Activated CD4-positive, alpha-beta T cell treated with anti-CD3 and anti-CD28 coated beads, Interleukin-2, amount 50 U/mL, for 1 hour (primary cell): ENCODE measurements at regions not wholly inside any gene's neighbourhood (a gene's known extent, or its start where the extent isn't known, plus 50 kb on each side); places are given as distances from the start of the nearest gene placed in this dataset.

ENCODE experiments used
- DNase-seq: peaks from one replicate; pipeline ENCODE4 v3.0.0-alpha.2; 2020

DNA sequence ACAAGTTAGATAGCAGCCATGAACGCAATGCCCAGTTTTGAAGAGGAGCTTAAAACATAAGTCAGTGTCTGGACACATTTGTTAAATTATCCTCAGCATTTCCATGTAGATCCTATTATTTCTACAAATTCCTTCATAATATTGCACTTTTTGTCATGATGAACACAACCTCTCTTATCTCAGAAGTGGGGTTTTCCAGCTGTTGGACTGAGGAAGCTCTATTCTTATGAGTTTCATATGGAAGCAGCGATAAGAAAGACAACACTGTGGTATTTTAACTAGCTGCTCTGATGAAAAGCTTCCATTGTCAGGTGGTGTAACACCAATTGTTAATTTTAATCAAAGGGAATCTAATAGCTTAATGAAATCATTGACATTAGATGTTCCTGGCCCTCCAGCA is 308.7 kb downstream of the GBA3 start:
- DNase-seq = no peak

DNA sequence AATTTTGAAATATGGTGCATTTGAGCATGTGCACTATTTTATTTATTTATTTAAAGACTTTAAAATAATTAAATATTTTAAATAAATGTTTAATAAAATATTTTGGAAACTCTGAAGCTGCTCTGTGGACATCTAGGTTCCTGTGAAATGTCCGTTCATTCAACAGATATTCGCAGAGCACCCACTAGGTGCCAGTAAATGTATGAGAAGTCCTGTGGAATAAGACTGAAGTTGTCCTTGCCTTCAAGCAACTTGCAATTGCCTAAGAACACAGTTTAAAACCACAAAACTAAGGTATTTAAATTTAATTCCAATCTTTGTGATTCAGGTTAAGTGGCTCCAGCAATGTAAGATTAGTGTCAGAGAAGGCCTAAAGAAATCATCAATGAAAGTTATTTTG is 306.7 kb downstream of the GBA3 start:
- no peak for DNase-seq

- no peak for DNase-seq
Measured at GRCh38 chr4:22997358-22998224, 304.9 kb downstream of the GBA3 start.

DNA sequence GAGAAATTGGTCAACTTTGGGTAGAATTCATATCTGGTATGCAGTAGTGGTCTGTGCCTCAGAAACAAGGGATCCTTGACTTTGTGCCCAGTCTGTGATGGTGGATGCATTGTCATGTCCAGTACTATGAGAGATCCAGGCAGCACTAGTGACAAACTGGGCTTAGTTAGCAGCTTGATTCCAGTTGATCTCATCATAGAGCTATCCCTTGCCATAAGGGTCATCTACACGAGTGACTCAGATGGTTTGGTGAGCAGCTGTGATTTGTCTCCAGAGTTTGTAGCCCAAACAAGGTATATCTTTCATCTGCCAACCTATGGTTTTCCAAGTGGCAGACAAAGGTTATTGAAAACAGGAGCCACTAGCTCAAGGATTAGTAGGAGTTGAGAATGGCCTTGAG is 298.8 kb downstream of the GBA3 start:
- no peak for DNase-seq

GRCh38 chr4:22988526-22988925 is 295.8 kb downstream of the GBA3 start:
- DNase-seq = no peak

DNA sequence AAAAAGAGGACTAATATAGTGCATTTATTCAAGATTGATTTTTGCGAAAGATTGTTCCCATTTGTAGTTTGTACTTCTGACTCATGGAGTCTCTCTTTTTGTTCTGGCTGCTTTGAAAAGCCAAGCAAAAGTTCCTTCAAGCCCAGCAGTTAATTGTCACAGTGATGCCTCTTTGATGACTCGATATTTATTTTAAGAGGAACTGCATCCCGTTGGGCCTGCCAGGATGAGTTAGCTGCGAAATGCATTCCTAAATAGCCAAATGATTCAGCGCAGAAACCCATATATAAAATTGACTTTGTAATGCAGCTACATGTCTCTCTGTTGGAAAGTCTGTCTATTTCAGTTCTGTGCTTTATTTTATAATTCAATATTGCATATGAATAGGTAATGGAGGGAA is 295.1 kb downstream of the GBA3 start:
- no peak for DNase-seq

DNA sequence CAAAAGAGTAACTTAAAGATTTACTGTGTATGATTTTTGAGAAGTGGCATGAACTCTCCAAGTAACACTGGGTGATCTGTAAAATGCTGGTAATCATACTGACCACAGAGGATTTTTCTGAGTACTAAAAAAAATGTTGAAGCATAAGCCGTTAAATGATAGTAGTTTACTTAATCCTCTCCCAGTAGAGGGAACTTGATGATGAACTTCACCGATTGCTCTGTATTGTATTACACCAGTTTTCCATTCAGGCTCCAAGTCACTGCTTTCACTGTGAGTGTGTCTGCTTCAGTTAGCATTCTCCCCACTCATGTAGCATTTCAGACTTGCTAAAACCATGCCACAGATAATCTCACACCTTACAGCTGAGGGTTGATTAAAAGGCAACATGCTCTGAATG is 294.1 kb downstream of the GBA3 start:
- no peak for DNase-seq

- DNase-seq = no peak
Measured at GRCh38 chr4:22986262-22986661, 293.5 kb downstream of the GBA3 start.

- no peak for DNase-seq
Measured at GRCh38 chr4:22984390-22984789, 291.7 kb downstream of the GBA3 start.

DNA sequence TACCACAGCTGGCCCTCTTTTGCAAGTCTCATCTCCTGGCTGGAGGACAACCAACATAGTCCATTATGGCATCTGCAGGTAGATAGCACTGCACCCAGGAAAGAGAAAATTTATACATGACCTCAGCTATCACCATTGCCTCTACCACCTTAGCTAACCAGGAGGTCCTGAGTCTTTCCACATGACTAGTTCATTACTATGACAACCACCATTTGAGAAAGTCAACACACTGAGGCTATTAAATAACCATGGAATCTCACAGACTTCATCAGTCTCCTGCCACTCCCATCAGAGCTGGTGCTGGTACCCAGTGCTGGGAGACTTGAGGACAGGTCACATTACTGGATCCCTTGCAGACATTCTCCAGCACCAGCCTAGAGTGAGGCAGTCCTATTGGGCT is 285.9 kb downstream of the GBA3 start:
- no peak for DNase-seq

- no peak for DNase-seq
Measured at GRCh38 chr4:22970665-22971064, 277.9 kb downstream of the GBA3 start.

- no peak for DNase-seq
Measured at GRCh38 chr4:22969287-22969896, 276.7 kb downstream of the GBA3 start.

GRCh38 chr4:22962295-22962694 is 269.6 kb downstream of the GBA3 start:
- no peak for DNase-seq

DNA sequence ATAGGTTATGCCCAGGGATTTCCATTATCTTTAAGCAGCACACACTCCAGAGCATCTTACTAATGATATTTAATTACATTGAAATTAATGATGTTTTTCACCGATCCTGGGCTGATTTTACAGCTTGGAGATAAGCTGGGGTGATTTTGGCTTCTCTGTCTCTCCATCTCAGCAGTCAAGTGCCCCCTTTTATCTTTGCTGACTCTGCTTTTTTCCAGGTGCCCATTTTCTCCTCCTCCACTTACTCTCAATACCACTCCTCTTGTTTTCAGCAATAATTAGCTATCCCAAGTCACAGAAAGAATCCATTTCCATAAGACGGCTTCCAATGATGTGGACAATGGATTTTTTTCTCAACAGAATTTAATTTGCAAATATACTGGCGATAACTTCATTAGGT is 266.7 kb downstream of the GBA3 start:
- DNase-seq = no peak

- DNase-seq = no peak
Measured at GRCh38 chr4:22957774-22958309, 265.1 kb downstream of the GBA3 start.

- no peak for DNase-seq
Measured at GRCh38 chr4:22949161-22949855, 256.6 kb downstream of the GBA3 start.

DNA sequence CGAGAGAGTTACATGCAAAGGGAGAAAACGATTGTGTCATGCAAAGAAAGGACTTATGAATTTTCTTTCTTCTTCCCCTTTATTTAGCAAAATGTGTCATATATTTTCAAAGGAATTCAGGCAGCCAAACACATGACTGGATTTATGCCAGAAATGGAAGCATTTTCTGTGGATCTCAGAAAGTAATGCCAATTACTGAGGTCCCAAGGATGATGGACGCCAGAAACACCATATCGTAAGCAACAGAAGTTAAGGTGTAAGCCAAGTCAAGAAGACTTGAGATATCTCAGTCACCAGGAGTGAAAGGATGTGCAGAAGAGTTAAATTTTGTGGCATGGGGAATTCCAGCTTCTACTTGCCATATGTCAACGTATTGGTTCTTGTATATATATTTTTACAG is 255.1 kb downstream of the GBA3 start:
- DNase-seq = no peak

- no peak for DNase-seq
Measured at GRCh38 chr4:22942920-22943559, 250.3 kb downstream of the GBA3 start.

DNA sequence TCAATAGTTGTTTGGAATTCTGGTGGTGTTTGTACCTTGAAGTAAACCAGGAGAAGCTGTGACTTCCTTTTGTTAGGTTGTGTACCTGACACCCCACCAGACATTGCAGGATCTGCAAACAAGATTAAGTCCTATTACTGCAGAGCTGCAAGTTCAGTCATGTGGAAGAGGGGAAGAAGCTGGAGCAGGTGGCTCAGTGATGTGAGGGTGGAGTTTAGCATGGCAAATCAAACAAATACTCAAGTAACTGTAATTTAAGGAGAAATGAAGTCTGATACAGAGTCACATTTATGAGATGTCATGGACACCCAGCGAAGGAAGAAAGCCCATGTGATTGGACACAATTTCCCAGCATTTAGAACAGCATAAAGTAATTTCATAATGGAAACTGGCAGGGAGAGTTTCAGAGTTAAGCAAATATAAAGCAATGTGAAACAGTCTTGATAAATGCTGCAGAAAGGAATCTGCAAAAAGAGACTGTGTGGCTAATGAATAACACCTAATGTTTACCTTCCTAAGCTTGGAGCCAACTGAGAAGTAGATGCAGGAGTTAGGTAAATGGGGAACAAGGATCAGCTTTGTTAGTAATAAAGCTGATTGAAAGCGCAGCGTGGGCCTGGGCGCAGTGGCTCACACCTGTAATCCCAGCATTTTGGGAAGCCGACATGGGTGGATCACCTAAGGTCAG is 249.1 kb downstream of the GBA3 start:
- DNase-seq = no peak

DNA sequence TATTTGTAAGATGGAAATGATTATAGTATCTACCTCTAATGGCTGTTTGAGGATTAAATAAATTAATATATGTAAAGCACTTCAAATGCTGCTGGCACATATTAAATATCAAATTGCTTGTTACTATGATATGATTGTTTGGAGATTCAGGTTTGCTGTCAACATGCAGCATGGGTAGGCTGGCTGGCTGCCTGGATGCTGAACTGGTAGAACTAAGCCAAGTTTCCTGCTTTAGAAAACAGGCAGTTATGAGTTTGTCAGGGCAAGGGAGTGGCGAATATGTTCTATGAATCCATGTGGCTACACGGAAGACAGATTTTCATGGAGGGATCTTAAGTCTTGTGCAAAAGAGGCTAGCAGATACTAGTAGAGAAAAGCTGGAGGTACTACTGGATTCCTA is 239.6 kb downstream of the GBA3 start:
- no peak for DNase-seq

DNA sequence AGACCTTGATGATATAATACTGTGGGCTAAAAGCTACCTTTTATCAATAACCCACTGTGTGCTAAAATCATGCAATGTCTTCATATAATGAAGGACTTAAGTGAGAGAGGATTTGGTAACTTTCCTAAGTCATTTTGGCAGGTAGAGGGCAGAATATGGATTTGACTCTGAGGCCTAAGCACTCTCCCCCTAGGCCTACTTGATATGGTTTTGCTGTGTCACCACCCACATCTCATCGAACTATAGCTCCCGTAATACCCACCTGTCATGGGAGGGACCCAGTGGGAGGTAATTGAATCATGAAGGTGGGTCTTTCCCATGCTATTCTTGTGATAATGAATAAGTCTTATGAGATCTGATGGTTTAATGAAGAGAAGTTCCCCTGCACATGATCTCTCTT is 229.7 kb downstream of the GBA3 start:
- DNase-seq = no peak

GRCh38 chr4:22921936-22922335 is 229.2 kb downstream of the GBA3 start:
- DNase-seq = no peak

DNA sequence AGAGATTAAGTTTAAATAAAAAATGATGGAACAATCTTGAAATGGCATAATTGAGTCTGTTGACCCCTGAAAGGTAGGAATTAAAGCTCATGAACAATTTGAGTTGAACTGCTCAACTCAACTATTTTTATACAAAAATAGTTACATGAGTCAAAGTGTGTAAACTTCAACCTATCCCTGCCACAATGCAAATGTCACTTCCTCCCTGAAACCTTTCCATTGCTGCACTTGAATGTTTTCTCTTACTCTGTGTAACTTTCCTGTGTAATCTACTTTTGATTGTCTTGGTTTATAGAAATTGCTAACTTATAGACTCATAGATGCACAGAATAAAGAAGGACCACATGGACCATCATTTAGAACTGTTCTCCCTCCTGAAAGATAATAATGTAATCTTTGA is 218.5 kb downstream of the GBA3 start:
- no peak for DNase-seq
